RWPE2 (cell line): ENCODE measurements at regions not wholly inside any gene's neighbourhood (a gene's known extent, or its start where the extent isn't known, plus 50 kb on each side); places are given as distances from the start of the nearest gene placed in this dataset.

Experiments
- ATAC-seq: fragments of 200-7000 bp; cut with Tn5 transposase; 3 replicates; pipeline ENCODE4 v1.9.1; 2021; ENCODE audit warnings: low read depth
- DNase-seq: peaks from one replicate; pipeline ENCODE4 v3.0.0-alpha.2; 2020; ENCODE audit warnings: low spot score
- H3K27ac ChIP-seq: fragments of 450-650 bp; 2 replicates; pipeline ENCODE4 v1.5.1; 2017; ENCODE audit warnings: mild to moderate bottlenecking; ENCODE audit not compliant: poor library complexity, severe bottlenecking
- H3K27me3 ChIP-seq: fragments of 250-450 bp; sonication (Bioruptor Pico); 2 replicates; pipeline ENCODE4 v1.5.1; 2021; ENCODE audit warnings: mild to moderate bottlenecking, moderate library complexity; ENCODE audit not compliant: insufficient read depth, poor library complexity, severe bottlenecking
- H3K36me3 ChIP-seq: fragments of 250-450 bp; sonication (Bioruptor Pico); 2 replicates; pipeline ENCODE4 v1.5.1; 2020; ENCODE audit warnings: low read depth, mild to moderate bottlenecking, moderate library complexity
- H3K4me1 ChIP-seq: fragments of 250-450 bp; sonication (Bioruptor Pico); 2 replicates; pipeline ENCODE4 v1.5.1; 2021; ENCODE audit warnings: mild to moderate bottlenecking, moderate library complexity; ENCODE audit not compliant: insufficient read depth, poor library complexity, severe bottlenecking
- H3K4me3 ChIP-seq: fragments of 250-450 bp; sonication (Bioruptor Pico); 2 replicates; pipeline ENCODE4 v1.5.1; 2021; ENCODE audit warnings: mild to moderate bottlenecking, moderate library complexity; ENCODE audit not compliant: severe bottlenecking
- H3K9me3 ChIP-seq: fragments of 250-450 bp; sonication (Bioruptor Pico); 2 replicates; pipeline ENCODE4 v1.5.1; 2021; ENCODE audit warnings: mild to moderate bottlenecking, moderate library complexity; ENCODE audit not compliant: severe bottlenecking
- CTCF ChIP-seq: fragments of 450-650 bp; IDR thresholded peaks from one replicate; pipeline ENCODE4 v1.5.1; 2017; ENCODE audit warnings: mild to moderate bottlenecking, moderate library complexity; ENCODE audit not compliant: poor library complexity, severe bottlenecking

- no peak for TF ChIP-seq CTCF
- no peak for DNase-seq
Observed at GRCh38 chr7:38327637-38328036, 54.2 kb upstream of the TARP start.

More at GRCh38 chr7:38327637-38328036, 54.2 kb upstream of the TARP start:
- Histone ChIP-seq H3K4me3 (no peak overlapping the region), H3K27ac (no peak overlapping the region), H3K36me3 (no peaks in the 10 kb centered on the region), H3K27me3 (peaks cover 8% of the 10 kb centered on the region), H3K4me1 (no peaks in the 10 kb centered on the region), H3K9me3 (no peaks in the 10 kb centered on the region)
- no peak for ATAC-seq
